BLaER1 (cell line): ENCODE measurements at regions not wholly inside any gene's neighbourhood (a gene's known extent, or its start where the extent isn't known, plus 50 kb on each side); places are given as distances from the start of the nearest gene placed in this dataset.
"Not testable (repeated sequence)": the region's sequence is repeated elsewhere in the genome, so short reads cannot be mapped to it uniquely, and the experiment has no call there.

Experiments
- H3K27ac ChIP-seq: shearing (Covaris generic); formaldehyde crosslinking; 2 replicates; pipeline ENCODE4 v1.8.1; 2022
- H3K27me3 ChIP-seq: shearing (Covaris generic); formaldehyde crosslinking; 2 replicates; pipeline ENCODE4 v1.8.1; 2022
- H3K36me3 ChIP-seq: shearing (Covaris generic); formaldehyde crosslinking; 2 replicates; pipeline ENCODE4 v1.8.1; 2022
- H3K4me1 ChIP-seq: shearing (Covaris generic); formaldehyde crosslinking; 2 replicates; pipeline ENCODE4 v1.8.1; 2022
- H3K4me2 ChIP-seq: shearing (Covaris generic); formaldehyde crosslinking; 2 replicates; pipeline ENCODE4 v1.8.1; 2022
- H3K4me3 ChIP-seq: shearing (Covaris generic); formaldehyde crosslinking; 2 replicates; pipeline ENCODE4 v1.8.1; 2022
- H3K9ac ChIP-seq: shearing (Covaris generic); formaldehyde crosslinking; 2 replicates; pipeline ENCODE4 v1.8.1; 2022
- H3K9me3 ChIP-seq: shearing (Covaris generic); formaldehyde crosslinking; 2 replicates; pipeline ENCODE4 v1.8.1; 2022
- H4K20me1 ChIP-seq: shearing (Covaris generic); formaldehyde crosslinking; 2 replicates; pipeline ENCODE4 v1.8.1; 2022

DNA sequence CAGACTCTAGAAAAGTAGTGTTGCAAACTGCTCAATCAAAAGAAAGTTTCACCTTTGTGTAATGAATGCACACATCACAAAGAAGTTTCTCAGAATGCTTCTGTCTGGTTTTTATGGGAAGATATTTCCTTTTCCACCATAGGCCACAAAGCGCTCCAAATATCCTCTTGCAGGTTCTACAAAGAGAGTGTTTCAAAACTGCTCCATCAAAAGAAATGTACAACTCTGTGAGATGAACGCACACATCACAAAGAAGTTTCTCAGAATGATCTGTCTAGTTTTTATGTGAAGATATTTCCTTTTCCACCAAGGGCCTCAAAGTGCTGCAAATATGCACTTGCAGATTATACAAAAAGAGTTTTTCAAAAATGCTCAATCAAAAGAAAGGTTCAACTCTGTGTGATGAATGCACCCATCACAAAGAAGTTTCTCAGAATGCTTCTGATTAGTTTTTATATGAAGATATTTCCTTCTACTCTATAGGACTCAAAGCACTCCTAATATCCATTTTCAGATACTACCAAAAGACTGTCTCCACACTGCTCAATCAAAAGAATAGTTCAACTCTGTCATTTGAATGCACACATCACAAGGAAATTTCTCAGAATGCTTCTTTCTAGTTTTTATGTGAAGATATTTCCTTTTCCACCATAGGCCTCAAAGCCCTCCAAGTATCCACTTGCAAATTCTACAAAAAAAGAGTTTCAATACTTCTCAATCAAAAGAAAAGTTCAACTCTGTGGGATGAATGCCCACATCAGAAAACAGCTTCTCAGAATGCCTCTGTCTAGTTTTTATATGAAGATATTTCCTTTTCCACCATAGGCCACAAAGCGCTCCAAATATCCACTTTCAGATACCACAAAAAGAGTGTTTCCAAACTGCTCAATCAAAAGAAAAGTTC is 1371.9 kb upstream of the DEFB115 start:
- not testable (repeated sequence) for H3K36me3 ChIP-seq, H3K27ac ChIP-seq, H3K9ac ChIP-seq, H3K4me2 ChIP-seq, H3K9me3 ChIP-seq, H4K20me1 ChIP-seq, H3K4me3 ChIP-seq, H3K4me1 ChIP-seq, H3K27me3 ChIP-seq

DNA sequence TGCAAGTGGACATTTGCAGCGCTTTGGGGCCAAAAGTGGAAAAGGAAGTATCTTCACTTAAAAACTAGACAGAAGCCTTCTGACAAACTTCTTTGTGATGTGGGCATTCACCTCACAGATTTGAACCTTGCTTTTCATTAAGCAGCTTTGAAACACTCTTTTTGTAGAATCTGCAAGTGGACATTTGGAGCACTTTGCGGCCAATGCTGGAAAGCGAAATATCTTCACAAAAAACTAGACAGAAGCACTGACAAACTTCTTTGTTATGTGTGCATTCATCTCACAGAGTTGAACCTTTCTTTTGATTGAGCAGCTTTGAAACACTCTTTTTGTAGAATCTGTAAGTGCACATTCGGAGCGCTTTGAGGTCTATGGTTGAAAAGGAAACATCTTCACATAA is 1365.9 kb upstream of the DEFB115 start:
- H3K27ac ChIP-seq, H3K9ac ChIP-seq, H3K4me2 ChIP-seq, H3K27me3 ChIP-seq, H3K9me3 ChIP-seq, H3K4me1 ChIP-seq, H3K36me3 ChIP-seq, H3K4me3 ChIP-seq, H4K20me1 ChIP-seq: not testable (repeated sequence)
